NCI-H187 (cell line): ENCODE measurements at regions not wholly inside any gene's neighbourhood (a gene's known extent, or its start where the extent isn't known, plus 50 kb on each side); places are given as distances from the start of the nearest gene placed in this dataset.
A peak's percentile ranks its signal among the peaks of the same experiment; 100 is the strongest.
"Not testable (repeated sequence)": the region's sequence is repeated elsewhere in the genome, so short reads cannot be mapped to it uniquely, and the experiment has no call there.

Source experiments
- DNase-seq, 2 experiments: peaks; one replicate each; lab custom pipeline; 2025; lab: John Stamatoyannopoulos, UW

- no peak for DNase-seq
These were observed 575.0 kb downstream of the GBE1 start for GRCh38 chr3:81186412-81186811.

- DNase-seq = not testable (repeated sequence)
These were observed 579.2 kb downstream of the GBE1 start for GRCh38 chr3:81182086-81182875.

GRCh38 chr3:81173514-81173913 lies 587.9 kb downstream of the GBE1 start:
- peak in 1 of 2 experiments; percentile 1 for DNase-seq

- DNase-seq = no peak
These were observed 591.1 kb downstream of the GBE1 start for GRCh38 chr3:81170298-81170697.

GRCh38 chr3:81164806-81165205 lies 596.6 kb downstream of the GBE1 start:
- no peak for DNase-seq

GRCh38 chr3:81161851-81162250 lies 599.6 kb downstream of the GBE1 start:
- no peak for DNase-seq

GRCh38 chr3:81161100-81161499 lies 600.3 kb downstream of the GBE1 start:
- DNase-seq = no peak

- no peak for DNase-seq
These were observed 606.8 kb downstream of the GBE1 start for GRCh38 chr3:81154611-81155143.

- DNase-seq = no peak
These were observed 609.3 kb downstream of the GBE1 start for GRCh38 chr3:81152156-81152555.

GRCh38 chr3:81132995-81133394 lies 628.5 kb downstream of the GBE1 start:
- DNase-seq = no peak

GRCh38 chr3:81105789-81106488 lies 655.5 kb downstream of the GBE1 start:
- DNase-seq = no peak

- no peak for DNase-seq
These were observed 656.2 kb downstream of the GBE1 start for GRCh38 chr3:81105206-81105605.

GRCh38 chr3:81097889-81098288 lies 663.6 kb downstream of the GBE1 start:
- DNase-seq = no peak

- no peak for DNase-seq
These were observed 665.5 kb downstream of the GBE1 start for GRCh38 chr3:81095956-81096355.

GRCh38 chr3:81094986-81095385 lies 666.5 kb downstream of the GBE1 start:
- no peak for DNase-seq

- no peak for DNase-seq
These were observed 673.8 kb downstream of the GBE1 start for GRCh38 chr3:81087607-81088006.

GRCh38 chr3:81086348-81086747 lies 675.1 kb downstream of the GBE1 start:
- no peak for DNase-seq

GRCh38 chr3:81080608-81081007 lies 680.8 kb downstream of the GBE1 start:
- no peak for DNase-seq

GRCh38 chr3:81072591-81072990 lies 688.9 kb downstream of the GBE1 start:
- DNase-seq = no peak

GRCh38 chr3:81068546-81068945 lies 692.9 kb downstream of the GBE1 start:
- DNase-seq = no peak

GRCh38 chr3:81063896-81064295 lies 697.5 kb downstream of the GBE1 start:
- no peak for DNase-seq

GRCh38 chr3:81051133-81051532 lies 710.3 kb downstream of the GBE1 start:
- not testable (repeated sequence) for DNase-seq

GRCh38 chr3:81048058-81048665 lies 713.3 kb downstream of the GBE1 start:
- DNase-seq = no peak
